Karpas-422 (cell line): ENCODE measurements at regions not wholly inside any gene's neighbourhood (a gene's known extent, or its start where the extent isn't known, plus 50 kb on each side); places are given as distances from the start of the nearest gene placed in this dataset.

Experiments used
- DNase-seq: peaks from one replicate; pipeline ENCODE4 v3.0.0-alpha.2; 2015
- H2AFZ ChIP-seq: fragments of 200-600 bp; sonication (generic); 2 replicates; pipeline ENCODE4 v1.6.1; 2014; ENCODE audit warnings: antibody characterized with exemption, low read length, mixed read lengths
- H3K27ac ChIP-seq: fragments of 200-600 bp; sonication (generic); 2 replicates; pipeline ENCODE4 v1.5.1; 2014; ENCODE audit warnings: mild to moderate bottlenecking, low read length, moderate library complexity
- H3K27me3 ChIP-seq: fragments of 200-600 bp; sonication (generic); 2 replicates; pipeline ENCODE4 v1.6.1; 2014; ENCODE audit warnings: low read length, mixed read lengths
- H3K36me3 ChIP-seq: fragments of 200-600 bp; sonication (generic); 2 replicates; pipeline ENCODE4 v1.6.1; 2014; ENCODE audit warnings: low read length, mixed read lengths; ENCODE audit not compliant: insufficient read depth
- H3K4me1 ChIP-seq: fragments of 200-600 bp; sonication (generic); 2 replicates; pipeline ENCODE4 v1.6.1; 2014; ENCODE audit warnings: mild to moderate bottlenecking, low read length, mixed read lengths
- H3K4me2 ChIP-seq: fragments of 200-600 bp; sonication (generic); 2 replicates; pipeline ENCODE4 v1.6.1; 2014; ENCODE audit warnings: low read length, low read depth, mild to moderate bottlenecking; ENCODE audit not compliant: poor library complexity, severe bottlenecking
- H3K4me3 ChIP-seq: fragments of 200-600 bp; sonication (generic); 2 replicates; pipeline ENCODE4 v1.5.1; 2014; ENCODE audit warnings: mild to moderate bottlenecking, antibody characterized with exemption, low read length, mixed read lengths
- H3K79me2 ChIP-seq: fragments of 200-600 bp; sonication (generic); 2 replicates; pipeline ENCODE4 v1.6.1; 2014; ENCODE audit warnings: mild to moderate bottlenecking, low read length, mixed read lengths
- H3K9ac ChIP-seq: fragments of 200-600 bp; sonication (generic); 2 replicates; pipeline ENCODE4 v1.6.0; 2014; ENCODE audit warnings: low read length
- H3K9me2 ChIP-seq: fragments of 200-600 bp; sonication (generic), shearing (Covaris generic); replicated peaks from 2 replicates; pipeline ENCODE4 v1.6.0; 2014; ENCODE audit warnings: mild to moderate bottlenecking, low read length, moderate library complexity; ENCODE audit not compliant: insufficient read depth
- H3K9me3 ChIP-seq: fragments of 300-700, 200-600 bp; sonication (generic); 2 replicates; pipeline ENCODE4 v1.6.1; 2014; ENCODE audit warnings: low read length, mixed read lengths
- H4K20me1 ChIP-seq: fragments of 200-600 bp; sonication (generic); 2 replicates; pipeline ENCODE4 v1.6.1; 2014; ENCODE audit warnings: mild to moderate bottlenecking, antibody characterized with exemption, low read length, low read depth; ENCODE audit not compliant: insufficient read depth

GRCh38 chr21:30104241-30104640 lies 62.4 kb downstream of the CLDN17 start:
- no peak for DNase-seq
- H3K9me3 ChIP-seq = no peaks in the 10 kb centered on the region
- H3K9ac ChIP-seq = no peak overlapping the region
- no peak overlapping the region for H3K4me3 ChIP-seq
- no peaks in the 10 kb centered on the region for H4K20me1 ChIP-seq
- H3K4me2 ChIP-seq = no peak overlapping the region
- no peaks in the 10 kb centered on the region for H3K36me3 ChIP-seq
- no peaks in the 10 kb centered on the region for H3K4me1 ChIP-seq
- H3K79me2 ChIP-seq = no peaks in the 10 kb centered on the region
- H3K27ac ChIP-seq = no peak overlapping the region
- H2AFZ ChIP-seq = no peak overlapping the region
- no peaks in the 10 kb centered on the region for H3K9me2 ChIP-seq
- H3K27me3 ChIP-seq = no peaks in the 10 kb centered on the region

- no peaks in the 10 kb centered on the region for H3K36me3 ChIP-seq
- no peaks in the 10 kb centered on the region for H3K27me3 ChIP-seq
- H3K27ac ChIP-seq = no peak overlapping the region
- H3K4me1 ChIP-seq = no peaks in the 10 kb centered on the region
- H2AFZ ChIP-seq = no peak overlapping the region
- H3K4me2 ChIP-seq = no peak overlapping the region
- H3K9ac ChIP-seq = no peak overlapping the region
- H3K4me3 ChIP-seq = no peak overlapping the region
- H3K79me2 ChIP-seq = no peaks in the 10 kb centered on the region
- H4K20me1 ChIP-seq = no peaks in the 10 kb centered on the region
- no peak for DNase-seq
- H3K9me3 ChIP-seq = no peaks in the 10 kb centered on the region
- H3K9me2 ChIP-seq = no peaks in the 10 kb centered on the region
These were observed 63.7 kb downstream of the CLDN17 start for GRCh38 chr21:30102871-30103270.

- H3K4me3 ChIP-seq = no peak overlapping the region
These were observed 64.6 kb downstream of the CLDN17 start for GRCh38 chr21:30101967-30102366.

GRCh38 chr21:30097791-30098190 lies 68.8 kb downstream of the CLDN17 start:
- Histone ChIP-seq H4K20me1 (no peaks in the 10 kb centered on the region), H2AFZ (no peak overlapping the region), H3K27me3 (no peaks in the 10 kb centered on the region), H3K4me2 (no peak overlapping the region), H3K27ac (no peak overlapping the region), H3K9me2 (no peaks in the 10 kb centered on the region), H3K9me3 (no peaks in the 10 kb centered on the region), H3K36me3 (no peaks in the 10 kb centered on the region), H3K79me2 (no peaks in the 10 kb centered on the region), H3K9ac (no peak overlapping the region), H3K4me1 (no peaks in the 10 kb centered on the region), H3K4me3 (no peak overlapping the region)
- DNase-seq = no peak

More at GRCh38 chr21:30101967-30102366, 64.6 kb downstream of the CLDN17 start:
- H3K27ac ChIP-seq = no peak overlapping the region
- no peak for DNase-seq
- H3K9me3 ChIP-seq = no peaks in the 10 kb centered on the region
- no peaks in the 10 kb centered on the region for H3K27me3 ChIP-seq
- H3K4me1 ChIP-seq = no peaks in the 10 kb centered on the region
- no peaks in the 10 kb centered on the region for H3K36me3 ChIP-seq
- no peak overlapping the region for H3K9ac ChIP-seq
- no peaks in the 10 kb centered on the region for H3K79me2 ChIP-seq
- H2AFZ ChIP-seq = no peak overlapping the region
- H3K9me2 ChIP-seq = no peaks in the 10 kb centered on the region
- H3K4me2 ChIP-seq = no peak overlapping the region
- H4K20me1 ChIP-seq = no peaks in the 10 kb centered on the region

GRCh38 chr21:30083225-30083945 lies 83.2 kb downstream of the CLDN17 start:
- no peak overlapping the region for H3K27ac ChIP-seq
- H3K36me3 ChIP-seq = no peaks in the 10 kb centered on the region
- no peaks in the 10 kb centered on the region for H3K4me1 ChIP-seq
- H3K9me2 ChIP-seq = no peaks in the 10 kb centered on the region
- no peak overlapping the region for H3K9ac ChIP-seq
- no peak overlapping the region for H3K4me2 ChIP-seq
- H3K4me3 ChIP-seq = no peak overlapping the region
- no peaks in the 10 kb centered on the region for H3K79me2 ChIP-seq
- no peaks in the 10 kb centered on the region for H3K27me3 ChIP-seq
- DNase-seq = no peak
- no peaks in the 10 kb centered on the region for H4K20me1 ChIP-seq
- H3K9me3 ChIP-seq = no peaks in the 10 kb centered on the region; the same call in 1 of the 2 replicates
- H2AFZ ChIP-seq = no peak overlapping the region

GRCh38 chr21:30081506-30081905 lies 85.1 kb downstream of the CLDN17 start:
- no peak overlapping the region for H2AFZ ChIP-seq
- no peaks in the 10 kb centered on the region for H3K27me3 ChIP-seq
- H3K4me1 ChIP-seq = no peaks in the 10 kb centered on the region
- H3K9me2 ChIP-seq = no peaks in the 10 kb centered on the region
- H3K4me2 ChIP-seq = no peak overlapping the region
- H3K79me2 ChIP-seq = no peaks in the 10 kb centered on the region
- no peaks in the 10 kb centered on the region; the same call in 1 of the 2 replicates for H3K9me3 ChIP-seq
- no peak overlapping the region for H3K9ac ChIP-seq
- H3K4me3 ChIP-seq = no peak overlapping the region
- no peak for DNase-seq
- H3K27ac ChIP-seq = no peak overlapping the region
- no peaks in the 10 kb centered on the region for H4K20me1 ChIP-seq
- no peaks in the 10 kb centered on the region for H3K36me3 ChIP-seq

GRCh38 chr21:30072496-30072895 lies 94.1 kb downstream of the CLDN17 start:
- Histone ChIP-seq H4K20me1 (no peaks in the 10 kb centered on the region), H3K9me3 (no peaks in the 10 kb centered on the region), H3K79me2 (no peaks in the 10 kb centered on the region), H3K9ac (no peak overlapping the region), H3K36me3 (no peaks in the 10 kb centered on the region), H3K4me2 (no peak overlapping the region), H3K4me3 (no peak overlapping the region), H3K4me1 (no peaks in the 10 kb centered on the region), H2AFZ (no peak overlapping the region), H3K27me3 (no peaks in the 10 kb centered on the region), H3K9me2 (no peaks in the 10 kb centered on the region), H3K27ac (no peak overlapping the region)
- peak; percentile 58 for DNase-seq

- Histone ChIP-seq H3K9me2 (no peaks in the 10 kb centered on the region), H3K9me3 (no peaks in the 10 kb centered on the region), H3K9ac (no peak overlapping the region), H3K27ac (no peak overlapping the region), H3K4me1 (no peaks in the 10 kb centered on the region), H3K79me2 (no peaks in the 10 kb centered on the region), H4K20me1 (no peaks in the 10 kb centered on the region), H2AFZ (no peak overlapping the region), H3K4me2 (no peak overlapping the region), H3K4me3 (no peak overlapping the region), H3K27me3 (no peaks in the 10 kb centered on the region), H3K36me3 (no peaks in the 10 kb centered on the region)
- DNase-seq = no peak
These were observed 107.7 kb downstream of the CLDN17 start for GRCh38 chr21:30058928-30059327.
